Sigmoid colon (tissue), 4 donors: ENCODE measurements at regions not wholly inside any gene's neighbourhood (a gene's known extent, or its start where the extent isn't known, plus 50 kb on each side); places are given as distances from the start of the nearest gene placed in this dataset.

Experiments used
- EP300 ChIP-seq, 4 donors: sonication (generic); formaldehyde crosslinking; IDR thresholded peaks; one replicate each; pipeline ENCODE4 v1.6.1; 2017; ENCODE audit warnings: antibody characterized with exemption in 4 of 4
- TF ChIP-seq, protein P1 (sequence below), 4 experiments: fragments of 450-650 bp in 3 of 4; fragments of 200-600 bp in 1 of 4; IDR thresholded peaks; one replicate each; pipeline ENCODE4 v1.5.1; 2016 to 2019; ENCODE audit warnings: antibody characterized with exemption in 4 of 4, mild to moderate bottlenecking in 3 of 4, moderate library complexity in 2 of 4

DNA sequence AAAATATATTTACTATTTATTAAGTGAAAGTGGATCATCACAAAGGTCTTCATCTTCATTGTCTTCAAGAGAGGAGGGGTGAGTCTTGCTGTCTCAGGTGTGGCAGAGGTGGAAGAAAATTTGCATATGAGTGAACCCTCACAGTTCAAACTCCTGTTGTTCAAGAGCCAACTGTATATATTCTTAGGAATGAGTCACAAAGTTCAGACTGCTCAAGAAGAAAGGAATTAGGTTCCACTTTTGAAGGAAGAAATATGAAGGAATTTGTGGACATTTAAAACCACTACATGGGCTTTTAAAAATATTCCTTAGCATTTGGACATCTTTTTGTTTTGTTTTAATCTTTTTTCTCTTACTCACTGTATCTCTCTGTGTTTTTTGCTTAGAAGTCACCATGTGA, 212.6 kb downstream of the INSIG2 start:
- TF ChIP-seq EP300 (IDR thresholded peaks at IDR 0.05), result no peak
- TF ChIP-seq, protein P1, sequence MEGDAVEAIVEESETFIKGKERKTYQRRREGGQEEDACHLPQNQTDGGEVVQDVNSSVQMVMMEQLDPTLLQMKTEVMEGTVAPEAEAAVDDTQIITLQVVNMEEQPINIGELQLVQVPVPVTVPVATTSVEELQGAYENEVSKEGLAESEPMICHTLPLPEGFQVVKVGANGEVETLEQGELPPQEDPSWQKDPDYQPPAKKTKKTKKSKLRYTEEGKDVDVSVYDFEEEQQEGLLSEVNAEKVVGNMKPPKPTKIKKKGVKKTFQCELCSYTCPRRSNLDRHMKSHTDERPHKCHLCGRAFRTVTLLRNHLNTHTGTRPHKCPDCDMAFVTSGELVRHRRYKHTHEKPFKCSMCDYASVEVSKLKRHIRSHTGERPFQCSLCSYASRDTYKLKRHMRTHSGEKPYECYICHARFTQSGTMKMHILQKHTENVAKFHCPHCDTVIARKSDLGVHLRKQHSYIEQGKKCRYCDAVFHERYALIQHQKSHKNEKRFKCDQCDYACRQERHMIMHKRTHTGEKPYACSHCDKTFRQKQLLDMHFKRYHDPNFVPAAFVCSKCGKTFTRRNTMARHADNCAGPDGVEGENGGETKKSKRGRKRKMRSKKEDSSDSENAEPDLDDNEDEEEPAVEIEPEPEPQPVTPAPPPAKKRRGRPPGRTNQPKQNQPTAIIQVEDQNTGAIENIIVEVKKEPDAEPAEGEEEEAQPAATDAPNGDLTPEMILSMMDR (IDR thresholded peaks at IDR 0.05), result no peak
